ENCODE measurements at regions not wholly inside any gene's neighbourhood (a gene's known extent, or its start where the extent isn't known, plus 50 kb on each side); places are given as distances from the start of the nearest gene placed in this dataset.

DNA sequence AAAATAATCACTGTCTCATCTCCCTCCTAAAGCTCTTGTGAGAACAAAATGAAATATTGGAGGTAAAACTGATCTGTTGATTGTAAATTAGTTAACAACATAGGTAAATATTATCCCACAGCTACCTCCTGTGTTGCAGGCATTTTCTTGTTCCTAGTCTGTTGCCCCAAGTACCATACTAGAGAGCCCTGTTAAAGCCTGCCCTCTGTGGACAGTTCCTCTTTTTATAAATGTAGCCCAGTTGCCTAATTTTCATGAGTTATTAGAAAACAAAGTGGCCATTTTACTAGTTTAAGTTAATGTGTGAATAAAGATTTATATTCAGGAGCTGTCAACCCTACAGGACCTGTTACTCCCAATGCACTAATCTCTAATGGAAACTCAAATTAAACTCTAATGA lies 180.0 kb upstream of the KCND3 start:
- TF ChIP-seq, protein P1, sequence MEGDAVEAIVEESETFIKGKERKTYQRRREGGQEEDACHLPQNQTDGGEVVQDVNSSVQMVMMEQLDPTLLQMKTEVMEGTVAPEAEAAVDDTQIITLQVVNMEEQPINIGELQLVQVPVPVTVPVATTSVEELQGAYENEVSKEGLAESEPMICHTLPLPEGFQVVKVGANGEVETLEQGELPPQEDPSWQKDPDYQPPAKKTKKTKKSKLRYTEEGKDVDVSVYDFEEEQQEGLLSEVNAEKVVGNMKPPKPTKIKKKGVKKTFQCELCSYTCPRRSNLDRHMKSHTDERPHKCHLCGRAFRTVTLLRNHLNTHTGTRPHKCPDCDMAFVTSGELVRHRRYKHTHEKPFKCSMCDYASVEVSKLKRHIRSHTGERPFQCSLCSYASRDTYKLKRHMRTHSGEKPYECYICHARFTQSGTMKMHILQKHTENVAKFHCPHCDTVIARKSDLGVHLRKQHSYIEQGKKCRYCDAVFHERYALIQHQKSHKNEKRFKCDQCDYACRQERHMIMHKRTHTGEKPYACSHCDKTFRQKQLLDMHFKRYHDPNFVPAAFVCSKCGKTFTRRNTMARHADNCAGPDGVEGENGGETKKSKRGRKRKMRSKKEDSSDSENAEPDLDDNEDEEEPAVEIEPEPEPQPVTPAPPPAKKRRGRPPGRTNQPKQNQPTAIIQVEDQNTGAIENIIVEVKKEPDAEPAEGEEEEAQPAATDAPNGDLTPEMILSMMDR (IDR thresholded peaks at IDR 0.05; ENCODE audit: extremely low read depth, insufficient read depth, missing control alignments) = no peak
- in situ Hi-C loops (cut with MboI; ENCODE audit: low pct_unique_long_range_greater_than_20kb, low sequenced_read_pairs, unreplicated experiment) = no loop called here
- DNase-seq (ENCODE audit: low spot score) = no peak

GRCh38 chr1:112172294-112172882 lies 182.9 kb upstream of the KCND3 start:
- DNase-seq (ENCODE audit: low spot score) = no peak
- TF ChIP-seq, protein P1 (IDR thresholded peaks at IDR 0.05; ENCODE audit: extremely low read depth, insufficient read depth, missing control alignments) = no peak
- in situ Hi-C loops (cut with MboI; ENCODE audit: low pct_unique_long_range_greater_than_20kb, low sequenced_read_pairs, unreplicated experiment) = no loop called here

- TF ChIP-seq, protein P1 (IDR thresholded peaks at IDR 0.05; ENCODE audit: extremely low read depth, insufficient read depth, missing control alignments) = no peak
- in situ Hi-C loops (cut with MboI; ENCODE audit: low pct_unique_long_range_greater_than_20kb, low sequenced_read_pairs, unreplicated experiment) = no loop called here
- no peak for DNase-seq (ENCODE audit: low spot score)
Observed at GRCh38 chr1:112177314-112177713, 187.8 kb upstream of the KCND3 start.

DNA sequence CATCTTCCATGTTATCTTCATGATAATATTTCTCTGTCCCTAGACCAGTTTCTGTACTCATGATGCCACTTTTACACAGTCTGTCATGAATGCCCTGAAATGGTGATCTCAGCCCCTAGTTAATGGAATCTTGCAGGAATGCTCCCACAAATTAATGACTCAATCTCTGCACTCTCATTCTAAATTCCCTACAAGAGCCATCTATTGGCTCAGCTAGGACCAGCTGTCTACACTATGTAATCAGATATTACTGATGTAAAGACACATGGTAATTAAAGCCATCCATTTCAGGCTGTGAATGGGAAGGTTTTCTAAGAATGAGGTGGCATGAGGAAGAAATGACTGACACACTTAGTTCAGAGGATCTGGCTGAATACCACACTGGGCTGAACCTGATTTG lies 199.1 kb upstream of the KCND3 start:
- no peak for DNase-seq (ENCODE audit: low spot score)
- TF ChIP-seq, protein P1 (IDR thresholded peaks at IDR 0.05; ENCODE audit: extremely low read depth, insufficient read depth, missing control alignments) = no peak
- in situ Hi-C loops (cut with MboI; ENCODE audit: low pct_unique_long_range_greater_than_20kb, low sequenced_read_pairs, unreplicated experiment) = no loop called here

DNA sequence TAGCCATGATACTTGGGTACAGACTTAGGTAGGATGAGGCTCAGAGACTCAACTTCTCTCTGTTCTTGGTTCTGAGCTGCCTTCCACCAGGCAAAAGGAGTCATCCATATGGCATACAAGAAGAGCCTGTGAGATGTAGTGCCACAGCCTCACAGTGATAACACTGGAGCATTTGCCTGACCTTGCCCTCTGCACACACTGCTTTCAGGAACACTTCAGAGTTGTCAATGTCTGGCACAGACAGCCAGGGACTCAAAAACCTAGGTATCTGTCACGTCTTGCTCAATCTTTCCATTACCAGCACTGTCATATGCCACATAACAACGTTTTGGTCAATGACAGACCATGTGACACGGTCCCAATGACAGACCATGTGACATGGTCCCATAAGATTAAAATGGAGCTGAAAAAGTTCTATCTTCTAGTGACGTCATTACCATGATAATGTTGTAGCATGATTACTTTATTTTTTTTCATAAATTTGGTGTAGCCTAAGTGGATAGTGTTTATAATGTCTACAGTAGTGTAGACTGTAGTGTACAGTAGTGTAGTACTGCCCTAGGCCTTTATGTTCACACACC lies 199.9 kb upstream of the CTTNBP2NL start:
- in situ Hi-C loops (cut with MboI; ENCODE audit: low pct_unique_long_range_greater_than_20kb, low sequenced_read_pairs, unreplicated experiment) = no loop called here
- TF ChIP-seq, protein P1 (IDR thresholded peaks at IDR 0.05; ENCODE audit: extremely low read depth, insufficient read depth, missing control alignments) = no peak
- no peak for DNase-seq (ENCODE audit: low spot score)

GRCh38 chr1:112196731-112197130 lies 199.3 kb upstream of the CTTNBP2NL start:
- in situ Hi-C loops (cut with MboI; ENCODE audit: low pct_unique_long_range_greater_than_20kb, low sequenced_read_pairs, unreplicated experiment) = no loop called here
- no peak for DNase-seq (ENCODE audit: low spot score)
- TF ChIP-seq, protein P1 (IDR thresholded peaks at IDR 0.05; ENCODE audit: extremely low read depth, insufficient read depth, missing control alignments) = no peak

All from GM13977 (cell line).